ENCODE measurements at regions not wholly inside any gene's neighbourhood (a gene's known extent, or its start where the extent isn't known, plus 50 kb on each side); places are given as distances from the start of the nearest gene placed in this dataset.

DNA sequence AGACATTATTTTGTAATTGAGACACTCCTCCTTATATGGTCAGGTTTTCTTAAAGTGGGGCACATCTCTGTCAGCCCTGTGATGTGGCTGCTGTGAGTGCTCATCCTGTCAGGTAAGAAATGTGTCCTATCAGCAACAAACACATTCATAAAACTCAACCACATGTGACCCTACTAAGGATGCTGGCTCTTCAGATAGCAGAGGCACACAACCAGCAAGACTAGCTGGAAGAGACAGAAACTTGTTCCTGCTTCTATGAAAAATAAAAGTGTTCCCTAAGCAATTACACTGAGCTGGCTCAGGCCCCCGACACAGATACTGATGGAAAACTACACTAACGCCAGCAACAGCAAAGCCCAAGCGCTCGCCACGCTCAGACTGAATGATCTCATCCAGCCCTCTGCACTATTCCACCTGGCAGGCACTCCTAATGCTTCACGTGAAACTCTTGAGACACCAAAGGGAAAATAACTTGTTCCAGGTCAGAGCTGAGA is 49.8 kb upstream of the CYP2D6 start:
- TF ChIP-seq, protein P1, sequence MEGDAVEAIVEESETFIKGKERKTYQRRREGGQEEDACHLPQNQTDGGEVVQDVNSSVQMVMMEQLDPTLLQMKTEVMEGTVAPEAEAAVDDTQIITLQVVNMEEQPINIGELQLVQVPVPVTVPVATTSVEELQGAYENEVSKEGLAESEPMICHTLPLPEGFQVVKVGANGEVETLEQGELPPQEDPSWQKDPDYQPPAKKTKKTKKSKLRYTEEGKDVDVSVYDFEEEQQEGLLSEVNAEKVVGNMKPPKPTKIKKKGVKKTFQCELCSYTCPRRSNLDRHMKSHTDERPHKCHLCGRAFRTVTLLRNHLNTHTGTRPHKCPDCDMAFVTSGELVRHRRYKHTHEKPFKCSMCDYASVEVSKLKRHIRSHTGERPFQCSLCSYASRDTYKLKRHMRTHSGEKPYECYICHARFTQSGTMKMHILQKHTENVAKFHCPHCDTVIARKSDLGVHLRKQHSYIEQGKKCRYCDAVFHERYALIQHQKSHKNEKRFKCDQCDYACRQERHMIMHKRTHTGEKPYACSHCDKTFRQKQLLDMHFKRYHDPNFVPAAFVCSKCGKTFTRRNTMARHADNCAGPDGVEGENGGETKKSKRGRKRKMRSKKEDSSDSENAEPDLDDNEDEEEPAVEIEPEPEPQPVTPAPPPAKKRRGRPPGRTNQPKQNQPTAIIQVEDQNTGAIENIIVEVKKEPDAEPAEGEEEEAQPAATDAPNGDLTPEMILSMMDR (IDR thresholded peaks at IDR 0.05; ENCODE audit: poor library complexity): no peak
- TF ChIP-seq EZH2 (IDR thresholded peaks at IDR 0.05; ENCODE audit: borderline replicate concordance): no peak
